Left hindlimb (tissue), 1 donor: ENCODE measurements at regions not wholly inside any gene's neighbourhood (a gene's known extent, or its start where the extent isn't known, plus 50 kb on each side); places are given as distances from the start of the nearest gene placed in this dataset.

Experiments used
- DNase-seq: peaks from one replicate; pipeline ENCODE4 v3.0.0-alpha.2; 2018

- DNase-seq = no peak
Observed at GRCh38 chr11:27904358-27905055, 203.4 kb downstream of the KIF18A start.

- no peak for DNase-seq
Observed at GRCh38 chr11:27902981-27903624, 202.8 kb upstream of the BDNF start.

DNA sequence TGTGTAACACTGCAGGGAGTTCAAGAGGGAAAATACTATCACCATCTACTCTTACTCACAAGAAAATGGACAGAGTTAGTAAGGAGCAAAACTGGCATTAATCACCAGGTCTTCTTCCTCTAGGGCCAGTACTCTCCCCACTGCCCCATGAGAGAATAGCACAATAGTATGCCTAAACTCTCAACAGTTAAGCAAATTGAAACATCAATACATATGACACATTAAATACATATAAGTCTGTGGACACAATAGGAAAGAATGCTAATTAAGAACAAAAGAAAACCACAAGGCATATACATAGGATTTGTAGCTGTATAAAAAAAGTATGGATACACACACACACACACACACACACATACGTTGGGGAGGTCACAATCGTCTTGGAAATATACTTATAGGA, 197.9 kb upstream of the BDNF start:
- no peak for DNase-seq

- no peak for DNase-seq
Observed at GRCh38 chr11:27896096-27896495, 195.8 kb upstream of the BDNF start.

- no peak for DNase-seq
Observed at GRCh38 chr11:27894552-27894951, 194.3 kb upstream of the BDNF start.

GRCh38 chr11:27886857-27887256, 186.6 kb upstream of the BDNF start:
- DNase-seq = no peak

DNA sequence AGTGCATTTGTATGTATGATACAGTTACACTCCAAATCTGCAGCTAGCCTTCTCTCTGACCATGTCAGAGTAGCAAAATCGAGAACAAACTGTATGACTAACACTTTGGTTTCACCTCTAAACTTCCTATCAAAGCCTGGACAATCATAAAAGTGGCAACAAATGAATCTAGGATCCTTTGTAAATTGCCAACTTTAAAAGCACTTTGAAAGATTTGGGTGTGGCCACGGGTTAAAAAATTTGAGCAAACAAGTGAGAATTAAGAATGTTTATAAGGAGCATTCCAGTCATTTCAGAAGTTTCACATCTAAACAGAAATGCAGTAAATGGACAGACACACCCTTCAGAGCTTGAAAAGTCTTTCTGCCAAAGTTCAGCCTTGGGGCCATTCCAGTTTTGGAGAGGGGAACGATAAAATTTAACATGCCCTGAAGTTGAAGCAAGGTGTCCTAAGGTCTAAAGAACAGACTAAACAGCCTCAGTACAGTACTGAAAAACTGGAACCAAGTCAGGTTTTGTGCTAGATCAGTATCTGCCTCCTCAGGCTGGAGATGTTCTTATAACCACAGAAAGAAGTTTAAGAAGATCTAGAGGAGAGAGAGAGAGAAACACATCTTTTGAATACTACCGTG, 181.9 kb upstream of the BDNF start:
- no peak for DNase-seq

GRCh38 chr11:27875831-27876775, 175.8 kb upstream of the BDNF start:
- DNase-seq = no peak

DNA sequence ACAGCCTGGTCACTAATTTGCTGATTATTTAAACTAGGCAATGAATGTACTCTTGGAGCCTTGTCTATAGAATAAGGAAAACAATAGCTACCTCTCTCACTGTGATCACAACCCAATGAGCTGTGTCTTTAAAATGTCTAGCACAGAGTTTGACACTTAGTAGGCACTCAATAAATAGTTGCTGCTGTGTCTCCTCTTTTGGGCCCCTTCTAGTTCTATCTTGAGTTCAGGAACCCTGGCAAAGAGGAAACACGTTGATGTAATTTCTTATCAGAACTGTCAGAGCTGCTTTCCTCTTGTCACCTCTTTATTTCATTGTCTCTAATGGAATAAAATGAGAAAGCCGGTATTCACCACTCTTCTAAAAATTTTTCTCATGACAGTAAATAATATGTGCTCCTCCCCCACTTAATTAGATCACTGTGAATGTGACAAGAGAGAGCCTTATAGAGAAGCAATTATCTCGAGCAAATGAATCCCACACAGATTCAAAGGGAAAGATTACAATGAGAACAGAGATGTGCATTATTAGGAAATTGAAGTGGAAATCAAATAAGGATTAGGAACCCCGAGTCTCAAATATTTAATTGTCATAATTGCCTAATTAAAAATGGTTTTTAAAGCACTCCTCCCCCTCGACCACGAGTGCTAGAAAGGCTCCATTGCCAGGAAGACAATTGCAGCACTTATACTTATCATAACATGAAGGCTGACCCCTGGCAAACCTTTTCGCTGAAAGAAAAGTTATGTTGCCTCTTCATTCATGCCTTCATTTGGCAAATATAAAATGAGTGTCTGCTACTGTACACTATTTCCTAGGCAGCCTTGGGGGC, 175.0 kb upstream of the BDNF start:
- DNase-seq = no peak

DNA sequence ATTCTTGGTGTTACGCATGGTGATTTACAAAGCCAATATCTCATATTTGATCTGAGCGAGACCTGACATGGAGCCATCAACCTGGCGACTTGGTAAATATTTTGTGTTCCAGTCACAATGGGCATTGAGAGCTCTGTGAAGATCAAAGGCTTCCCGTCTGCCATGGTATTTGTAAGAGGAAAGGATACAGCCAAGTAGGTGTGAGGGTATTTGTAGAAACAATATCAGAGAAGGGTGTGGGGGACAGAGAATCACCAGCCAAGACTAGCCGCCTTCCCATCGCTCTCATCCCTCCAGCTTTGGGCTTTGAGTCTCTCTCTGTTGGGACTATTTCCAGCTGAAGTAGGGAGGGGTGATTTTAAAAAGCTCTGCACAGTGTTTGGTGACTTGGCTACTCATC, 173.4 kb upstream of the BDNF start:
- DNase-seq = no peak

- no peak for DNase-seq
Observed at GRCh38 chr11:27871056-27871455, 170.8 kb upstream of the BDNF start.

DNA sequence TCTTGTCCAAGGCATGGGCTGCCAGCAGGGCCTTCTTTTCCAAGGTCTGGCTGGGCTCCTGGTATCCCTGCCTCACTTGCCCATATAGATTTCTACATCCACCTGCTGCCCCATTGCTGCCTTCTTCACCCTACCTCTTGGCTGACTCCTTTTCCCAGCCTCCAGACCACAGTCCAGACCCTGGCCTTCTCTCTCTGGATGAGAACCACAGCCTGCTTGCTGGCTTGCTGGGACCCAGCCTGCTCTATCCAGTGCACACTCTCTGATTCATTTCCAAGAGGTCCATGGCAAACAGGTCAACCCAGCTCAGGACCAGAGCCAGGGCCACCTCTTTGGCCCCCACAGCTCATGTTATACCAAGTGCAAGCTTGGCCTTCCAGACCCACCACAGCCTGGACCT, 169.4 kb upstream of the BDNF start:
- DNase-seq = no peak

- DNase-seq = no peak
Observed at GRCh38 chr11:27868709-27869108, 168.5 kb upstream of the BDNF start.

- no peak for DNase-seq
Observed at GRCh38 chr11:27868226-27868625, 168.0 kb upstream of the BDNF start.

DNA sequence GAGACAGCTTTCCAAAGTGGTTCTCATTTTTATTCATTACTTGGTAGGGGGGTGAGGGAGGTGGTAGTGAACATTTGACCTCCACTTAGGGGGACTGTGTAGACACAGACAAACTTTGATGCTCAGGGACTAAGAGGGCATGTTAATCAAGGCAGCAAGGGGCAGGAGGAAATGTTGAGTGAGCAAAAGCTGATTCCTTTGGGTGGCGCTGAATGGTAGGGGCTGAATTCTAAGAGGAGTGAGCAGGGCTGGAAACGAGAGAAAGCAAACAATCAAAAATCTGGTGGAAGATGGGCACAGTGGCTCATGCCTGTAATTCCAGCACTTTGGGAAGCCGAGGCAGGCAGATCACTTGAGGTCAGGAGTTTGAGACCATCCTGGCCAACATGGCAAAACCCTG, 164.8 kb upstream of the BDNF start:
- no peak for DNase-seq

DNA sequence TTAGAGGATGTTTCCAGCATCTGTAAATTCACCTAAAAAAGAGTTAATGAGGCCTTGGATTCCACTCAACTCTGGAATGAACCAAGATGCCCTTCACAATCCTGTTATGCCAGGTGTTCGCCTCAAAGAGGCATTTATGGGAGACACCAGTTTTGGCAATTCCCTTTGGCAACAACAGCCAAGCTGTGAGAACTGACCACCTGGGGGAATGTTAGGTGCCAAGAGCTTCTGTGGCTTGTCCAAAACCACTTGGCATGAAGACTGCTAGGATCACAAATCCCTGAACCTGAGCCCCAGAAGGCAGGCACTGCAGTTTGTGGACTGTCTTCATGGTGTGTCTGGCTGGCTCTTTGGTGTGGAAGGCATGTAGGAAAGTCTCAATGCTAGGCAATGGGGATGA, 164.4 kb upstream of the BDNF start:
- no peak for DNase-seq

DNA sequence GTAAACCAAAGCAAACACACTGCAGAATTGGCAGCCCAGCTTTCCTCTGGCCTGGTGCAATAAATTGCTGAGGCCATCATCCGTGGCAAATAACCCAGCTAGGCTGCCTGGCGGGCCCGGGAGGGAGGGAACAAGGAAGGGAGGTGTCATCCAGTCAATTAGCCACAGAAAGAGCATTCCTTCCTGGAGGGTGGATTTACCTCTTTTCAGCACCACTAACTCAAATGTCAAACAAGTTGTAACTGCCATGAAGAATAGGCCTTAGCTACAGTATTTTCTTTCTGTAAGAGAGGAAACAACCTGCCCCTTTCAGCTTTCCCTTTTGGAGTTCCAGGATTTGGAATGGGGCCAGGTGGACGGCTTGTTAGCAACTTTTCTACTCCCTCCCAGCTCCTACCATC, 163.8 kb upstream of the BDNF start:
- no peak for DNase-seq

DNA sequence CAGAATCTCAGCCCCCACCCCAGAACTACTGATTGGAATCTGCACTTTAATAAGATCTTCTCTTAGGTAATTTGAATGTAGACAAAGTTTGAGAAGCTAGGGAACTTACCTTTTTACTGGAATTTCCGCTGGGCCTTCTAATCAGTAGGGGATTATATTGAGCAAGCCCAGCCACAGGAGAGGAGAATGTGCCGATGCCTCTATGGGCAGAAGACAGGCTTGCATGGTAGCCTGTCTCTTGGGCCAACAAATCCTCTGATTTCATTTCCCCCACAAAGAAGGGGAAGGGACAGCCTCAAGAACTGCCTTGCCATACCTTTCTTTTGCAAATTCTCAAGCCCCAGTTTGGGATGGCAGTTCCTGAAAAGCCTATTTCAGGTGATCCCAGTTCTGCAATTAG, 163.4 kb upstream of the BDNF start:
- DNase-seq = no peak

GRCh38 chr11:27861706-27862430, 161.6 kb upstream of the BDNF start:
- DNase-seq = no peak

DNA sequence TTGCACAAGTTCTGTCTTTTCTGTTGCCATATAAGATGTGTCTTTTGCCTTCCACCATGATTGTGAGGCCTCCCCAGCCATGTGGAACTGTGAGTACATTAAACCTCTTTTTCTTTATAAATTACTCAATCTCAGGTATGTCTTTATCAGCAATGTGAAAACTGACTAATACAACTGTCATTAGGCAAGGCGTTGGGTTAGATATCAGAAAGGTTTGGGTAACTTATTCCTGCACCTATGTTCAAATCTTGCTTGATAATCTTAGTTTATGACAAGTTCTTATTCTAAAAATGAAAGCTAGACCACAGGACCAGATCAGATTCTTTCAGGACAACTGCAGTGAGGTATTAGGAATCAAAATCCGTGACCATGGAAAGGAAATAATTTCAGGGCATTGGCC, 160.6 kb upstream of the BDNF start:
- DNase-seq = no peak

- DNase-seq = no peak
Observed at GRCh38 chr11:27858866-27859265, 158.6 kb upstream of the BDNF start.

- no peak for DNase-seq
Observed at GRCh38 chr11:27857588-27857987, 157.3 kb upstream of the BDNF start.
